Mucosa of rectum (tissue), 2 donors: ENCODE measurements at regions not wholly inside any gene's neighbourhood (a gene's known extent, or its start where the extent isn't known, plus 50 kb on each side); places are given as distances from the start of the nearest gene placed in this dataset.
"Not testable (repeated sequence)": the region's sequence is repeated elsewhere in the genome, so short reads cannot be mapped to it uniquely, and the experiment has no call there.

Experiments
- H3K27ac ChIP-seq, 2 donors: one replicate each; pipeline ENCODE4 v1.7.0; 2013; ENCODE audit warnings: inconsistent platforms in 2 of 2, low read depth in 2 of 2, low read length in 2 of 2
- H3K27me3 ChIP-seq, 2 donors: one replicate each; pipeline ENCODE4 v1.7.0; 2013; ENCODE audit warnings: low read length in 2 of 2; ENCODE audit not compliant: control insufficient read depth in 2 of 2, insufficient read depth in 2 of 2
- H3K36me3 ChIP-seq, 2 donors: one replicate each; pipeline ENCODE4 v1.7.0; 2013; ENCODE audit warnings: low read length in 2 of 2; ENCODE audit not compliant: control insufficient read depth in 2 of 2, insufficient read depth in 2 of 2
- H3K4me1 ChIP-seq, 2 donors: one replicate each; pipeline ENCODE4 v1.7.0; 2013; ENCODE audit warnings: low read length in 2 of 2, mild to moderate bottlenecking in 1 of 2; ENCODE audit not compliant: control insufficient read depth in 2 of 2, insufficient read depth in 2 of 2
- H3K4me3 ChIP-seq, 2 donors: one replicate each; pipeline ENCODE4 v1.7.0; 2013; ENCODE audit warnings: low read length in 2 of 2
- H3K9ac ChIP-seq, 2 donors: one replicate each; pipeline ENCODE4 v1.7.0; 2013; ENCODE audit warnings: low read length in 2 of 2, low read depth in 1 of 2, mild to moderate bottlenecking in 1 of 2
- H3K9me3 ChIP-seq, 2 donors: one replicate each; pipeline ENCODE4 v1.7.0; 2013; ENCODE audit warnings: low read length in 2 of 2; ENCODE audit not compliant: control insufficient read depth in 2 of 2
- donor health status: healthy.
- donor health status: Normal muscosa, but diverticular disease.

DNA sequence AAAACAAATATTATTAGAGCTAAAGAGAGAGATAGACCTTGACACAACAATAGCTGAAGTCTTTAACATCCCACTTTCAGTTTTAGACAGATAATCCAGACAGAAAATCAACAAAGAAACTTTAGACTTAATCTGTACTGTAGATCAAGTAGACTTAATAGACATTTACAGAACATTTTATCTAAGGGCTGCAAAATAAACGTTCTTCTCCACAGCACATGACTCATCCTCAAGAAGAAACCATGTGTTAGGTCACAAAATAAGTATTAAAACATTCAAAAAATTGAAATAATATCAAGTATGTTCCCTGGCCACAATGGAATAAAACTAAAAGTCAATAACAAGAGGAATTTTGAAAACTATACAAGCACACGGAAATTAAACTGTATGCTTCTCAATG lies 1510.3 kb upstream of the PCDH10 start:
- Histone ChIP-seq H3K4me3 (no peak overlapping the region), H3K9me3 (peaks cover 3 to 7% of the 10 kb centered on the region in 2 donors), H3K4me1 (no peaks in the 10 kb centered on the region), H3K36me3 (no peaks in the 10 kb centered on the region), H3K27me3 (no peaks in the 10 kb centered on the region), H3K9ac (no peak overlapping the region), H3K27ac (no peak overlapping the region)

GRCh38 chr4:131644619-131645018 lies 1504.5 kb upstream of the PCDH10 start:
- Histone ChIP-seq H3K27ac (no peak overlapping the region), H3K4me1 (no peaks in the 10 kb centered on the region)

DNA sequence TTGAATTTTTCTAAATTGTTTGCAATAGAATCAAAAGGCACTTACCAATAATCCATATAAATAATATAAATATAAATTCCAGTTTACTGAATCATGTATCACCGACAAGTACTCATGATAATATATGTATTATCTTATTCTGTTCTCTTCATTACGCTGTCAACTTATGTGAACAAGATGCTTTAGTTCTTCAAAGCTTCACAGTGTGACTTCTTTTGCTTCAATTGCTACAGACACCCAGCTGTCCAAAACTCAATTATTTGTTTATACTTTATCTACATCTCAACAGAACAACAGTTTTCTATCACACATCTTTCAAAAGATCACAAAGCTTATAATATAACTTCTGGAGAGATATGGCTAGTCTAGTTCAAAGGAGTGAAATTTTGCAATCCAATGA lies 1499.9 kb upstream of the PCDH10 start:
- no peak overlapping the region for H3K4me3 ChIP-seq

More at GRCh38 chr4:131644619-131645018, 1504.5 kb upstream of the PCDH10 start:
- Histone ChIP-seq H3K9ac (no peak overlapping the region), H3K4me3 (no peak overlapping the region), H3K27me3 (no peaks in the 10 kb centered on the region), H3K36me3 (no peaks in the 10 kb centered on the region), H3K9me3 (no peaks in the 10 kb centered on the region)

GRCh38 chr4:131650951-131651350 lies 1498.1 kb upstream of the PCDH10 start:
- H3K9me3 ChIP-seq: no peaks in the 10 kb centered on the region
- no peaks in the 10 kb centered on the region for H3K27me3 ChIP-seq
- no peak overlapping the region for H3K27ac ChIP-seq
- no peak overlapping the region for H3K4me3 ChIP-seq
- no peaks in the 10 kb centered on the region for H3K36me3 ChIP-seq
- no peak overlapping the region for H3K9ac ChIP-seq
- no peaks in the 10 kb centered on the region for H3K4me1 ChIP-seq

More for the DNA sequence above, 1499.9 kb upstream of the PCDH10 start:
- no peaks in the 10 kb centered on the region for H3K4me1 ChIP-seq
- H3K9me3 ChIP-seq: no peaks in the 10 kb centered on the region
- H3K36me3 ChIP-seq: no peaks in the 10 kb centered on the region
- H3K27me3 ChIP-seq: no peaks in the 10 kb centered on the region
- H3K27ac ChIP-seq: no peak overlapping the region
- no peak overlapping the region for H3K9ac ChIP-seq

- not testable (repeated sequence) for H3K9me3 ChIP-seq, H3K9ac ChIP-seq, H3K36me3 ChIP-seq, H3K27me3 ChIP-seq, H3K27ac ChIP-seq, H3K4me1 ChIP-seq, H3K4me3 ChIP-seq
Observed at GRCh38 chr4:131683314-131683713, 1465.8 kb upstream of the PCDH10 start.

DNA sequence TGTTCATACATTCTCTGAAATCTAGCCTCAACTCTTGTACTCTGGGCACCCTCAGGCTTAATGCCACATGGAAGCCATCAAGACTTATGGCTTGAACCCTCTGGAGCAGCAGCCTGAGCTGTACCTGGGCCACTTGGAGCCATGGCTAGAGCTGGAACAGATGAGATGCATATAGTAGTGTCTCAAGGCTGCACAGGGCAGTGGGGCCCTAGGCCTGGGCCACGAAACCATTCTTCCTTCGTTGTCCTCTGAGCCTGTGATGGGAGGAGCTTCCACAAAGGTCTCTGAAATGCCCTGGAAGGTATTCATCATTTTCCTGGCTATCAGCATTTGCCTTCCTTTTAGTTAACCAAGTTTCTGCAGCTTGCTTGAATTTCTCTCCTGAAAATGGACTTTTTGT lies 1427.2 kb upstream of the PCDH10 start:
- Histone ChIP-seq H3K27me3 (no peaks in the 10 kb centered on the region), H3K4me3 (no peak overlapping the region), H3K4me1 (no peaks in the 10 kb centered on the region), H3K9ac (no peak overlapping the region), H3K27ac (no peak overlapping the region), H3K36me3 (no peaks in the 10 kb centered on the region), H3K9me3 (no peaks in the 10 kb centered on the region)

- not testable (repeated sequence) for H3K27ac ChIP-seq, H3K4me1 ChIP-seq, H3K4me3 ChIP-seq, H3K27me3 ChIP-seq, H3K9ac ChIP-seq, H3K36me3 ChIP-seq, H3K9me3 ChIP-seq
Observed at GRCh38 chr4:131723069-131723468, 1426.0 kb upstream of the PCDH10 start.

DNA sequence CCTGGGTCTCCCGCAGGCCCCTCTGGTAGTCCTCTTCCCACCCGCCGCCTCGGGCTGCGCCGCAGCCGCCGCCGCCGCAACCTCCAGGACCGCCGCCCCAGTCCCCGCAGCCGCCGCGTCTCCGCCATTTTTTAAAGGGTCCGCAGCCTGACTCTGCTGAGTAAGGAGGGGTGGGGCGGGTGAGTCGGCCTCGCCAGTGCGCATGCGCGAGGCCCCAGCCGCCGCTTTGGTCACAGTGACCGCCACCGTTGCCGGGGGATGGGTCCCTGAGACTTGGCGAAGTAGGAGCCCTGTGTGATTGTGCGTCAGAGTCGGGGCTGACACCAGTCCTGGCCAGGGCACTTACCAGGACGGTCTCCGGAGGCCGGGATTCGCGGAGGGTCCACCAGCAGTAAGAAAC lies 1424.2 kb upstream of the PCDH10 start:
- not testable (repeated sequence) for H3K9ac ChIP-seq, H3K4me1 ChIP-seq, H3K27me3 ChIP-seq, H3K9me3 ChIP-seq, H3K27ac ChIP-seq, H3K36me3 ChIP-seq
- H3K4me3 ChIP-seq: peak overlapping the region; percentile 39 to 44

GRCh38 chr4:131725521-131725920 lies 1423.6 kb upstream of the PCDH10 start:
- not testable (repeated sequence) for H3K9me3 ChIP-seq, H3K27ac ChIP-seq, H3K36me3 ChIP-seq, H3K27me3 ChIP-seq, H3K4me1 ChIP-seq, H3K9ac ChIP-seq, H3K4me3 ChIP-seq

DNA sequence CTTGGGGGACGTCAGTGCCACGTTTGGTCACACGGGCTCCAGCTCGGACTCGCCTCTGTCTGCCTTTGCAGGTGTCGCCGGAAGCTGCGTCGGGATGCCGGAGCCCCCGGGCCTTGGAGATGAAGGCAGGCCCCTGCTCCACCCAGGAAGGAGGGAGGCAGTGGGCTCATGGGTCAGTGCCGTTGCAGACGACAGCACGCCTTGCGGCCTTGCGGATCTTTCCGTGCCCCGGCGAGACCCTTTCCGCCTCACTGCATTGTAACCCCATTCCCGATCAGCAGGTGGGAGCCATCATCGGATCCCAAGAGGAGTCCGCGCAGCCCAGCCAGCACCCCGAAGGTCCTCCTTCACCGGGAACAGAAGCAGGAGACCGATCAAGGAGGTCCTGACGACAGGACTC lies 1422.2 kb upstream of the PCDH10 start:
- not testable (repeated sequence) for H3K9me3 ChIP-seq, H3K4me1 ChIP-seq, H3K9ac ChIP-seq, H3K27ac ChIP-seq, H3K27me3 ChIP-seq, H3K36me3 ChIP-seq, H3K4me3 ChIP-seq

DNA sequence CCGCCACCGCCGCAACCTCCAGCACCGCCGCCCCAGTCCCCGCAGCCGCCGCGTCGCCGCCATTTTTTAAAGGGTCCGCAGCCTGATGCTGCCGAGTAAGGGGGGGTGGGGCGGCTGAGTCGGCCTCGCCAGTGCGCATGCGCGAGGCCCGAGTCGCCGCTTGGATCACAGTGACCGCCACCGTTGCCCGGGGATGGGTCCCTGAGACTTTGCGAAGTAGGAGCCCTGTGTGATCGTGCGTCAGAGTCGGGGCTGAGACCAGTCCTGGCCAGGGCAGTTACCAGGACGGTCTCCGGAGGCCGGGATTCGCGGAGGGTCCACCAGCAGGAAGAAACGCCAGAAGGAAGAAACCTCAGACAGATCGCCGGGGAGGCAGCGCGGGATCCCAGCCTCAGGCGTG lies 1421.7 kb upstream of the PCDH10 start:
- H3K9me3 ChIP-seq, H3K9ac ChIP-seq, H3K4me3 ChIP-seq, H3K36me3 ChIP-seq, H3K27me3 ChIP-seq, H3K4me1 ChIP-seq, H3K27ac ChIP-seq: not testable (repeated sequence)
